GM23248 (cell line): ENCODE measurements at regions not wholly inside any gene's neighbourhood (a gene's known extent, or its start where the extent isn't known, plus 50 kb on each side); places are given as distances from the start of the nearest gene placed in this dataset.

Experiments
- EZH2 ChIP-seq: fragments of 200-600 bp; sonication (generic); IDR thresholded peaks from 2 replicates; pipeline ENCODE4 v1.6.1; 2018; ENCODE audit warnings: antibody characterized with exemption, mild to moderate bottlenecking; ENCODE audit not compliant: insufficient read depth, poor library complexity, severe bottlenecking
- EZH2phosphoT487 ChIP-seq: fragments of 200-600 bp; sonication (generic); IDR thresholded peaks from 2 replicates; pipeline ENCODE4 v1.6.1; 2018; ENCODE audit warnings: antibody characterized with exemption, moderate library complexity, mild to moderate bottlenecking, low read depth; ENCODE audit not compliant: insufficient read depth

- TF ChIP-seq EZH2phosphoT487 (no peak), EZH2 (no peak)
Measured at GRCh38 chr12:105534068-105534467, 203.6 kb downstream of the C12orf75 start.
